NCI-H774 (cell line): ENCODE measurements at regions not wholly inside any gene's neighbourhood (a gene's known extent, or its start where the extent isn't known, plus 50 kb on each side); places are given as distances from the start of the nearest gene placed in this dataset.

Experiments used
- DNase-seq: peaks from one replicate; lab custom pipeline; 2025; lab: John Stamatoyannopoulos, UW

DNA sequence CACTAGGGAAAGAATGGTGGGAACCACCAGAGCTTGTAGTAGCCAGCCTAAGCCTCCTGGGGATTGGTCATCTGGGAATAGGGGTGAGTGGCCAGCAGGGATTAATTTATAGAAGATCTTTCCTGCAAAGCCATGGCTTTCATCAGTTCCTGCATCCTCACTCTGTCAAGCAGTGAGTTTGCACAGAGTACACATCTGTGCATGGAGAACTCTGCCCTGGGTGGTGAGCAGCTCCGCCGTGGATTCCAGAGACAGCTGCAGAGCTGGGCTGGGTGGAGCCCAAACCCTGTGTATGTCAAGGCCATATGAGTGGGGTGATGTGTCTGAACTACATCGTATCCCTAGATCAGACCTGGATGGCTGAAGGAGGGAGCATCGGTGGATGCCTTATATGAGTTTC lies 182.2 kb downstream of the GLI2 start:
- DNase-seq = no peak

- no peak for DNase-seq
Measured at GRCh38 chr2:120919216-120919615, 183.5 kb downstream of the GLI2 start.

- DNase-seq = no peak
Measured at GRCh38 chr2:120919771-120920453, 184.2 kb downstream of the GLI2 start.

GRCh38 chr2:120920454-120921148 lies 184.9 kb downstream of the GLI2 start:
- DNase-seq = no peak

- no peak for DNase-seq
Measured at GRCh38 chr2:120921457-120921856, 185.8 kb downstream of the GLI2 start.

DNA sequence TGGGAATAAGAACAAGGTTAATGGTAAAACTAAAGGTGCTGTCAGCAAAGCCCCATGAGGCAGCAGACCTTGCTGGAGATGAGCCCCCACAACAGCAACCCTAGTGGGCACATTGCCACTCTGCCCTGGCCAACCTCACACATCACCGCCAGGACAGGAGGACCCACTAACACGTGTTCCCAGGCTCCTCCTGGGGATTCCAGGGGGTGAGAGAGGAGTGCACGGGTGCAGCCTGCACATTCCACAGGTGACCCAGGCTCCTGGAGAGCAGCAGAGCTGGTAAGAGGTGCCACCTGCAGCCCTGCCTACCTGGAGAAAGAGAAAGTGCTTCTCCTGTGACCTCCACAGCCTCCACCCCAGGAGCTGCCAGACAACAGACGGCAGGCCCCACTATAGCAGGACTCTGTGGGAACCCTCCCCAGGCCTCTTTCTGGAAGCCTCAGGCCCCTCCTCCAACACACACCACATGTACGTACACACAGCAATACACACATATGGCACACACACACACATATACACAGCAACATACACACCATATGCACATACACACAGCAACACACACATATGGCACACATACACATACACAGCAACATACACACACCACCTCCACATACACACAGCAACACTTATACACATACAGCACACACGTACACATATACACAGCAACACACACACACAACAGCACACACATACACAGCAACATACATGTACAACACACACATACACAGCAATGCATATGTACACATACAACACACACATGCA lies 187.1 kb downstream of the GLI2 start:
- no peak for DNase-seq

DNA sequence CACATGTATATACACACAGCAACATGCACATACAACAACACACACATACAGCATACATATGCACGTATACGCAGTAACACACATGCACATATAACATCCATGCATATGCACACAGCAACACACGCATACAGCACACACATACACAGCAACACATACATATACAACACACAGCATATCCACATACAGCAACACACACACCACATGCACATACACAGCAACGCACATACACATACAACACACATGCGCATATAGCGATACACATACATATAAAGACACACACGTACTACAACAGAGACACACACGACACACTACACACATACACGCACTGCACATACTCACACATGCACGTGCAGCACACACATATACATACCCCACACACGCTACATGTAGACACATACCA lies 187.8 kb downstream of the GLI2 start:
- no peak for DNase-seq

- DNase-seq = no peak
Measured at GRCh38 chr2:120924924-120925323, 189.3 kb downstream of the GLI2 start.

DNA sequence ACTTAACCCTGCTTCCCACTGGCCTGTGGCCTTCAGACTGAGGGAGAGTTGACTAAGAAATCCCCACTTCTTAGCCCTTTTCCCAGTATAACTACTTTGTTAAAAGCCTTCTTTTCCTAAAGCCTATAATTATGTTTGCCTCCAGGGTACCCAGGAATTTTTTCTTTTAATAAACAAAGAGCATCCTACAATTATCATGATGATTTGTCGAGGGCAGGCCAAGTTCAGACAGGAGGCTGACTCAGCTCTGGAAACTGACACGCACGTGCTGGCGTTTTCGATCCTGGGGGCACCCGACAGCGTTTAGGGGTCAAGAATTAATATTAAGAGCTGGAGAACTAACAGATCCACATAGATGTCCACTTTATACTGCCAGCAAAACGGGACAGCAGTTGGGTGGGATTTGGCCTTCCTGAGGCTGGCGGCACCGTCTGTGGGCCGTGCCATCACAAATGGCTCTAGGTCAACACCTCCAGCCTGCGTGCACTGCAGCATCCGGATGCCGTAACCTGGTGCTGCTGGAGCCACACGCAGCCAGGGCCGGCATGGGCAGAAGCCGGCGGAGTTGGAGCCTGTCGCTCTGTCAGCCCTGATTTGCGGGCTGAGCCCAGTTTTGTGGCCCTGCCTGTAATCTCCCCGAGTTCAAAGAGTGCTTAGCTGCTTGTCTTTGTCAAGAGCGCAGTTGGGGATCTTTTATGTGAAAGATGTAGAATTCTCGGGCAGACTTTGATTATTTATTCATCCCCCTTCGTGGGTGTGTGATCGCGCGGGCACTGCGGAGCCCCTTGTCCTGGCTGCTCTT lies 191.0 kb downstream of the GLI2 start:
- DNase-seq = no peak

DNA sequence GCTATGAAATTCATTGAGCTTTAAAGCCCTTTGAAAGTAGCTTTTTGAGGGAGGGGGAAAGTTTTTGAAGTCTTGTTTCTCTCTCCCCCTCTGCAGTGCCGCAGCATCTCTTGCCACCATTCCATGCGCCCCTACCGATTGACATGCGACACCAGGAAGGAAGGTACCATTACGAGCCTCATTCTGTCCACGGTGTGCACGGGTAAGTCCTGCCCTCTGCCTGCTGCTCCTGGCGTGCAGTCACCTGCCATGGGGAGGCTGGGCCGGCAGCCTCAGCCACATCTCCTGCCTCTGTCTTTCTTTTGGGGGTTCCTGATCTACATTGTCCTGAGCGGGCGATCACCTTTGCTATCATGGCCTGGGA lies 191.6 kb downstream of the GLI2 start:
- no peak for DNase-seq

DNA sequence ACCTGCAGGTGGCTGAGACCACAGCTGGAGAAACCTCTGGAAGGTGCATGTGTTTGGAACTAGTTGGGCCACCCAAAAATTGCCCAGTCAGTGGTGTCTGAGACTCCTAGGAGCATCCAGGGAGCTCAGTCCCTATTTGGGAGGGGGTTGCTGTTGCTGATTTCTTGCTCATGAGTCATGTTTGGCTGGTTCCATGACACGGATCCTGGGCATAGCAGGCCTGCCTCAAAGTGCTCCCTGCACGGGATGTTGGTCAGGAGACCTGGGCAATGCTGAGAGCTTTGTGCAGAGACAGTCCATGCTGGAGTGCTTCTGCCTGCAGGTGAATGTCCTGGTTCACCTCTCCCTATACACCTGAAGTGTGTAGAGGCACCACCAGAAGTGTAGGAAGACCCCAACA lies 194.2 kb downstream of the GLI2 start:
- DNase-seq = no peak

DNA sequence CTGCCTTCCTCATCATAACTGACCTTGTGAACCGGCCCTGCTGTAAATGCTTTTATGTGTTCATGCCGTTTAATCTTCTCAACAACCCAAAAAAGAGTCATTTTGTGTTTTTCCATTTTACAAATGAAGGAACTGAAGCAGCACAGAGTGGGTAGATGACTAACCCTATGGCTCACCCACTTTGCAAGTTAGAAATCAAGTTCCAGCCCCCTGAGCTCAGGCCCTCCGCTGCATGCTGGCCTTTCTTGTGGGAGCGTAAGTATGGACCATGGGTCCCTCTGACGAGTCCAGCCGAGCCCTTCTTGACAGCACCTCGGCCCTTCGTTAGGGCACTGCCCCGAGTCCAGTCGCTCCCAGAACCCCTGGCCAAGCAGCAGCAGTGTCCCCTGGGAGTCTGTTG lies 194.6 kb downstream of the GLI2 start:
- DNase-seq = no peak

DNA sequence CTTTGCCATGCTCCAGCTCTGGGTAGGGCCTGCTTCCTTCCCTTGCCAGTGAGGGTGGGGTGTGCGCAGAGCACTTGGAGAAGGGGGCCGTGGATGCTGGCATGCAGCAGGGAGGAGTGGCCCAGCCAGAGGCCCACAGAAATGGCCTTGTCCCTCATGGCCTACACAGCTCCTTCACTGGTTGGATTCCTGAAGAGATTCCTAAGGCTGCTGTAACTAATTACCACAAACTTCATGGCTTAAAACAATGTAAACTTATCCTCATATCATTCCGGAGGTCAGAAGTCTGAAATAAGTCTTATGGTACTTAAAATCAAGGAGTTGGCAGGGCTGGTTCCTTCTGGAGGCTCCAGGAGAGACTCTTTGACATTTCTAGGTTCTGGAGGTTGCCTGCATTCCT lies 195.2 kb downstream of the GLI2 start:
- no peak for DNase-seq

GRCh38 chr2:120932472-120932871 lies 196.8 kb downstream of the GLI2 start:
- DNase-seq = no peak

GRCh38 chr2:120932881-120933280 lies 197.2 kb downstream of the GLI2 start:
- DNase-seq = no peak

GRCh38 chr2:120933693-120934573 lies 198.3 kb downstream of the GLI2 start:
- DNase-seq = no peak

DNA sequence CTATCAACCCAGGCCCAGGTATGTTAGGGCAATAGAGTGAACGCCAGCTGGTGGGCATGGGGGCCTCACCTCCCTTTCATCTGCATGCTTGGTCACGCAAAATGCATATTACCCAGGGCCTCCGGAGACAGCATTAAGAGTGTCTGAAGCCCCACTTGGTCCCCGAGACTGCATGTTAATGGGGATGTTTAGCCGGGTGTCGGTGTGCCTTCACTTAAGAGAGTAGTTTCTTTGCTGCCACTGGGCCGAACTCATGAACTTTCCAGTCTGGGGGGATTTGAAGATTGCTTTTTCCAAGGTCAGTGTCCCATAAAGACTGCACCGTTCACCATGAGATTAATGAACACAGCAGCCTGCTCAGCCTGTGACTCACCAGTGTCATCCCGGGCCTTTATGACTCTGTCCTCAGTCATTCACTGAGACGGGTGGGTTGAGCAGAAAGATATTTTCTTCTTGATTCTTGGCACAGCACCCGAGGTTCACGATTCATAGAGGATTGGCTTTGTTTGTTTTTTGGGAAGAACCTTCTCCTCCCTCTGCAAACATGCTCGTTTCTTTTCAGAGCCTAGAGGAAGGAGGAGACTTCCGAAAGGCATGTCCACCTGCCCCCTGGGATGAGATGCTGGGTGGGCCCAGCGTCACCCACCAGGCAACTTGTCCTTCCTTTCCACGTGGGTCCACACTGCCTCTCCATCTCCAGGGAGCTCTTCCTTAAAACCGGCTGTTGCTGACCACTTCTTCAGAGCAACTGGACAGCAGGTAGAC lies 199.1 kb downstream of the GLI2 start:
- DNase-seq = no peak

DNA sequence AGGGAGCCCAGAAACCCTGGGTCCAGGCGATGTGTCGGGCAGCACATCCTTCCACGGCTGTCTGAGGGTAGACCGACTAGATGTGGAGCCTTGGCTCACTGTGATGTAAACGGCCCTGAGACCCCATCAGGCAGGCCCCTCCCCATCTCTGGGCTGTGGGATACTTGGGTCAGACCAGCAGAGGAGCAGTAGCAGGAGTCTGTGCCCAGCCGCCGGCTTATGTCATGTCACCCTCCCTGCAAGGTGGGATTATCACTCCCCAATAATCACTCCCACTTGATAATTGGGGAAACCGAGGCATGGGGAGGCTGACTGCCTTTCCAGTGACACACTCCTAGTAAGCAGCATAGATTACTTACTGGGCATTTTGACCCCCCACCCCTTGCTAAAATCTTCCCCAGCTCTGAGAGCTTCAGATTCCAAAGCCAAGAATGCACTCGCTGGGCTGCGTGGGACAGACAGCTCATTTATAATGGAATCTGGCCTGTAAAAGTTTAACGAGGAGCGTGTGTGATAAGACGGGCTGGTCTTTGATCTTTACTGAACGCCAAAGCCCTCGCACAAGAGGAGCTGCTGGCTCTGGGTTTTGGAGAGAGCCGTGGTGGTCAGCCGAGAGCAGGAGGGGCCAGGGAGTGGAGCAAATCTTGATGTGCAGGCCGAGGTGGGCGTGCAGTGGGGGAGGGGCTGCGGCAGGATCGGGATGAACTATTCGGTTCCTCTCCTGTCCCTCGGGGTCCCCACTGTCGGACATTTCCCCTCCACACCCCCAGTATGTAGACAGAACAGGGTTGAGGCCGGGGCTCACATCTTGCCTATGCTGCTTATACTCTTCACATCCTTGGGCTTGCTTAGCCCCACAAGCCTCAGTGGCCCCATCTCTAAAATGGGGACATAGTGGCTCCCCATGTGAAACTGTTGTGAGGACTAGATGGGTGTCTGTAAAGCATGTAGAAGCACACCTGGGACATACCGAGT lies 200.0 kb downstream of the GLI2 start:
- no peak for DNase-seq
